HG02981 (cell line): ENCODE measurements at regions not wholly inside any gene's neighbourhood (a gene's known extent, or its start where the extent isn't known, plus 50 kb on each side); places are given as distances from the start of the nearest gene placed in this dataset.
"Not testable (repeated sequence)": the region's sequence is repeated elsewhere in the genome, so short reads cannot be mapped to it uniquely, and the experiment has no call there.

ENCODE experiments used
- ATAC-seq: cut with Tn5 transposase; IDR thresholded peaks from one replicate; pipeline ENCODE4 v1.9.1; 2021; ENCODE audit warnings: mild to moderate bottlenecking, moderate library complexity; ENCODE audit not compliant: unreplicated experiment

DNA sequence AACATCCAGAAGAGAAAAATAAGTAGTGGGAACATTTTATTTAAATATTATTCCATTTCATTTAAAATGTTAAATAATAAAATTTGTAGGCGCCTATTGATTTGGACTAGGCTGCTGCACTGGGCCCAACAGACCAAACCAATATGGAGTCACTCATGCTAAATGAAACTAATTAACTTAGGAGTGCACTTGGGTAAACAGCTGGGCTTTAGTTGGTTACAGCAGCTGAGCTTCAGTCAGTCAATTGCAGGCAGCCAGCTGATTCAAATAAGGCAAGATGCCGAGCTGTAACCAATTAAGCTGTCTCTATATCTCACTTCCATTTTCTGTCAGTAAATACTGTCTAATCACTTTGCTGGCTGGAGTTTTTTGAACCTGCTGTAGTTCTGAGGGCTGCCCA, 102.1 kb upstream of the WDR11 start:
- no peak for ATAC-seq

DNA sequence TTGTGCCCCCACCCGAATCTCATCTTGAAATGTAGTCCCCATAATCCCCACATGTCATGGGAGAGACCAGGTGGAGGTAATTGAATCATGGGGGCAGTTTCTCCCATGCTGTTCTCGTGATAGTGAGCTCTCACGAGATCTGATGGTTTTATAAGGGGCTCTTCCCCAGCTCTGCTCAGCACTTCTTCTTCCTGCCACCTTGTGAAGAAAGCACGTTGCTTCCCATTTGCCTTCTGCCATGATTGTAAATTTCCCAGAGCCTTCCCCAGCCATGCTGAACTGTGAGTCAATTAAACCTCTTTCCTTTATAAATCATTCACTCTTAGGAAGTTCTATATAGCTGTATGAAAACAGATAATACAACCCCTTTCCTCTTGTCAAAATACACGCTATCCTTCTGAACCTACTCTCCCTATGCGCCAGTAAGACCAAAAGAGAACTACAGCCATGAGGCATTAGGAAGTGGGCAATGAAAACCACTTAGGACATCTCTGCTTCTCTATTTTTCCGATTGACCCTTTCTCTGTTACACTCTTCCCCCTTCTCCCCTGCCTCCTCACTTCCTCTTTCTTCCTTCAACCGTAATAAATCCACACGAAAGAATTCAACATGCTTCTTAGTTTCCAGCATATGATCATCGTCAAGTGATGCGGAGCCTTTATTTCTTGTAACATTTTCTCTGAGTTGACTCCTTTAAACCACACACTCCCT, 101.2 kb upstream of the WDR11 start:
- no peak for ATAC-seq

DNA sequence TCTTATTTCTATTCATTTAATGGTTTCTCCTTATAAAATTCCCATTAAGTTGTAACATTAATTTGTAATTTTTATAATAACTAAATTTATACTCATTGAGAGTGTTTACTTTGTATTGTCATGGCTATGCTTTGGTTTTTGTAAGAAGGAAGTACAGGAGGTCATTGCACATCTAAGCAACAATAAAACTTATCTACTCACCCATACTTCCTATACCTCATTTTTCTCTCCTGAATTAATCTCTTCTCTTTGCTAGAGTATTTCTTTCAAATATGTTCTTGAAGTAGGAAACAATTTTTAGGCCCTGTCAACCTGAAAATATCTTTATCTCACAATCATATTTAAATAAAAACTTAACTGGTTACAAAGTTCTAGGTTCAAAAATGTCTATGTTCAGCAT, 95.4 kb upstream of the WDR11 start:
- ATAC-seq, result no peak

DNA sequence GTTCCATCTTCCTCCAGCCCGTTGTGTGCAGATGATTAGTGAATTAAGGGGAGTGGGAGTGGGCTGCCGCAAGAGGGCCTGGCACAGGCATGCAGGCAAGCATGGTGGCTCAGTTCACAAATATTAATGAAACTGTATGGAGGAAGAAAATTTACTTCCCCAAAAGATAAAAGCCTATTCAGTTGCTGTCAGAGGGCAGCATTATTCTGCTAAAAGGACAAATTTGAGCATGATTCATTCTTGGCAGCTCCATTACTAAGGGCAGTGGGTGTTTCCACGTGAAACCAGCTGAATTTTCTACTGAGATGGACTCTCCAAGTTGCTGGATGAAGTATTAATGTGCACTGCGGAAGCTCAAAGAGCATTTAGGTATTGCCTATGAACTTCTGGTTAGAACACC, 90.9 kb upstream of the WDR11 start:
- ATAC-seq, result no peak

DNA sequence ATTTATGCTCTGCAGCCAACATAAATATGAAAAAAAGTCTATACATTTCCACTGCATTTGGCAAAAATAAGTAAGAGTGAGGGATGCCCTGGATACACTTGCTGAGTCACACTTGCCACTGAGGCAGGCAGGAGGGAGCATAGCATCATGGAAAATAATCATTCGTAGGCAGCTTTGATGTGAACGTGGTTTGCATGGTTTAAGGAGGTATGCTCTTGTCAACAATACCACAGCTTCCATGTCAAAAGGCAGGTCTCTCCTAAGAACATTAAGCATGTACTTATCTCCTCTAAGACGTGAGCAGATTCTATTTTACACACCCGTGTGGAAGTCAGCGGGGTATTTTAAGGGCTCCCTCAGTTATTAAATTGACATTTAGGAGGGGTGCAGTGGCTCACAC, 89.2 kb upstream of the WDR11 start:
- no peak for ATAC-seq

DNA sequence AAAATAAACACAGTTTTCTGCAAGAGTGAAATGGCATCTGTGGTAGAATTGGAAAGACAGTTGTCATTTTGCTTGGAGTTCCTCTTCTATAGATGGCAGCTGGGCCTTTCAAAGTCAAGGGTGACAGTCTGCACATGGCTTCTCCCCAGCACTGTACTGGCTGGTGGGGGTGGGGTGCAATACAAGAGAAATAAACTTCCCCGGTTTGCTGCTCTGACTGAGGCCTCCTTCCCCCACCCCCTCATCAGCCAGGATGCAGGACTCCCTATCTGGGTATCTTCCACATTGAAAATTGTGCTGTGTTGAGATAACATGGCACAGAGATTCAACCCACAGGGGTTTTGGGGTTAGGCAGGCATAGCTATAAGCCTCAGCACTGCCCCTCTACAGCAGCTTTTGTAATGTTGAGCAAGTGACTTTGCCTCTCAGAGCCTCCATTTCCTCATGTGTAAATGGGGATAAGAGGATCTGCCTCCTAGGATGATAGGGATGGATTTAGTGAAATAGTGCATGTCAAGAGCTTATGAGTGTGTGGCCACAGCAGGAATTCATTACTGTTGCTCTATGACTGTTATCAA, 85.8 kb upstream of the WDR11 start:
- ATAC-seq, result no peak

DNA sequence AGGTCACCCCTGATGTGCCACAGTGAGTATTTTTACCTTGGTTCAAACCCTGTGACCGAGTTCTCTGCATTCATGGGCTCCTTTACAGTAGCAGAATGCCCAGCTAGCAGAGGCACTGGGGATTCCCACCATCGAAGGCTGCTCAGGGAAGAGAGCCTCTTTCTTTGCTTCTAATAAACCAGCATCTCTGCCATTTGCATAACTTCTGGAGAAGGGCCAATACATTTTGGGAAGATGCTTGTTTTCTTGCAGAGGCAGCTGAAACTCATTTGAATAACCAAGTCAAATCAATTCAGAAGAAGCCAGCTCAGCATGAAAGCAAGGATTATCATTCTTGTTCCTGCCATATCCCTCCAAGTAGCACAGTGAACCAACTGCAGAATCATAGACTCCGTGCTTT, 82.9 kb upstream of the WDR11 start:
- no peak for ATAC-seq

DNA sequence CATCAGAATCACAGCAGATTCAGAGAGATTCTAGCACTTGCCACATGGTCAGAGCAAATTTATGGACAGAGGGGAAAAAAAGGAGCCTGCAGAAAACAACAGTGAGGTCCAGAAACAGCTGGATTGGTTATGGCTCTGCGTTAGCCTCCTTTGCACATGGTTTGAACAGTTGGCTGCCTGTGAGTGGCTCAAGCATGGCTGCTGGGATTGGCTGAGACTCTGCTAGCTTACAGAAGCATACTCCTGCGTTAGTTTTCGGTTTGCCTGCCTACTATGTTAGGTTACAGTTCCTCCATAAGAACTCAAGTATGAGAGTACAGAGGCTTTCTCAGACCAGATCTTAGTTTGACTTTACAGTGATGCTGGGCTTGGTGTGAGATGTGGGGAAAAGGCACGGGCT, 80.7 kb upstream of the WDR11 start:
- ATAC-seq, result no peak

DNA sequence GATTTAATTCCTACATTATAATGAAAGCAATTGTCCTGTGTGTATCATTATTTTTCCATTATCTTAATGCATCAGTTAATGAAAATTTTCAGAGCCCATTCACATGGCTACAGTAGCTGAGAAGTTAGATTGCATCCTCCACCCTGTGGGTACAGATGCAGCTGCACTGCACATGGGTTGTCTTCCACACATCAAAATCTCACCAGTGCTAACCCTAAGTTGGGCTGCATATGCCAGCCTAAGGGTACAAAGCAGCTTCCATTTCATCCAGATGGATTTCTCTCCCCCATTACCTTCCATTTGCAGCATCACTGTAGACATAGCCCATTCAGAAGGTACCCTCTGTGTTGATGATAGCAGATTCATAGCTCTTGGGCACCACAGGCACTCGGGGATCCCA, 74.7 kb upstream of the WDR11 start:
- ATAC-seq, result no peak

DNA sequence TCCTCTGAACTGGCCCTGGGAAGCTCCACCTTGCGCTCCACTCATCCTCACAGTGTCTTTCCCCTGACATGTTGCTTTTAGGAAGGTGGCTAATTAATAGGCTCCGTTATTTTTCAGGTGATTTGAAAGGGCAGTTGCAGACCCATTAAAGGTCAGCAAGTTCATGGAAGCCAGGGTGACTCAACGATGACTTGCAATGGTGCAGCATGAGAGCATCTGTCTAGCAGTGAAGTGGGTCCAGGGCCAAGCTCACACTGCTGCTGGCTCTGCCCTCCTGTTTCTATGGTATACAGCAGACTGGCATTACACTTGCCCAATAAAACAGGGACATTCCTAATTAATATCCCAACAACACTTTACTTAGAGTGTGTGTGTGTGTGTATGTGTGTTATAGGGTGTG, 68.8 kb upstream of the WDR11 start:
- no peak for ATAC-seq

DNA sequence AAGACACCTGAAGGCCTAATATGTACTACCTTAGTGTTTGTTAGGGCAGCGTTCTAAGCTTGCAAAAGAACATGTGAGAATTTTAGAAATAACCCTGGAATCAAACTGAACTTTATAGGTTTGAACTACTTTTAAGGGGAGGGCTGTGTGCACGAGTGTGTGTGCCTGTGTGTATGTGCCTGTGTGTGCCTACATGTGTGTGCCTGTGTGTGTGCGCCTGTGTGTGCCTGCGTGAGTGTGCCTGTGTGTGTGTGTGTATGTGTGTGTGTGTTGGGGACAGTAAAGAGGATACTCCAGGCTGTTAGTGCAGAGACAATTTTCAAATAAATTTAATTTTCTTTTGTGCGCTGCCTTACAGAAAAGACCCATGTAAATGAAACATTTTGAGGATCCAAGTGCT, 68.1 kb upstream of the WDR11 start:
- no peak for ATAC-seq

DNA sequence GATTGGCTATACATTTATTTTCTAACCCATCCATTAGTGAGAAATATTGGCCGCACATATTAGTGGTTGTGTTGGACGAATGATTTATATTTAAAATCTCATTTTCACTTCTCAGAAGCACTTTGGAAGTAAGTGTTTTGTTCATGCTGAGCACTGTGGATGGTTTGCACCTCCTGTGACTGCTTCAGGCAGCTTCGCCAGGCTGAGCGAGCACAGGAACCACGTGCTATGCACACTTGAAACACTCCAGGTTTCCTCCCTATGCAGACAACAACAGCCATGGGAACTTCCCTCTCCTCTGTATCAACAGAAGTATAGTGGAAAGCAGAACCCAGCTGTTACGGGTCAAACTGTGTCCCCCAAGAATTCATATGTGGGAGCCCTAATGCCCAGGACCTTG, 67.3 kb upstream of the WDR11 start:
- no peak for ATAC-seq

DNA sequence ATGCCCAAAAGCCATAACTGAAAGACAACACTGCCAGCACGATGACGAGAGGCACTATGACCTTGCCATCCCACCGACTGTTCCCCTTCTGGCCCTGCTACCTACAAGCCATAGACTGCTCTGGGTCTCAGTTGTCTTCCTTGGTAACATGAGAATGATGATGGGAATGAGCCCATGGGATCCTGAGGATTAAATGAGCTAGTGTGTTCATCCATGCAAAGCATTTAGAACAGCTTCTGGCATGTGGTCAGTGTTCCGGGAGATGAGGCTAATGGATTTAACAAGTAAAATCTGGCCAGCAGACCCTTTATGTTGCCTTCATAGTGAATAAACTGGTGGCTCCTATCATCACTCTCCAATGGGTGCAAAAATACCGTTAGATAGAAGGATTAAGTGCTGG, 62.4 kb upstream of the WDR11 start:
- no peak for ATAC-seq

DNA sequence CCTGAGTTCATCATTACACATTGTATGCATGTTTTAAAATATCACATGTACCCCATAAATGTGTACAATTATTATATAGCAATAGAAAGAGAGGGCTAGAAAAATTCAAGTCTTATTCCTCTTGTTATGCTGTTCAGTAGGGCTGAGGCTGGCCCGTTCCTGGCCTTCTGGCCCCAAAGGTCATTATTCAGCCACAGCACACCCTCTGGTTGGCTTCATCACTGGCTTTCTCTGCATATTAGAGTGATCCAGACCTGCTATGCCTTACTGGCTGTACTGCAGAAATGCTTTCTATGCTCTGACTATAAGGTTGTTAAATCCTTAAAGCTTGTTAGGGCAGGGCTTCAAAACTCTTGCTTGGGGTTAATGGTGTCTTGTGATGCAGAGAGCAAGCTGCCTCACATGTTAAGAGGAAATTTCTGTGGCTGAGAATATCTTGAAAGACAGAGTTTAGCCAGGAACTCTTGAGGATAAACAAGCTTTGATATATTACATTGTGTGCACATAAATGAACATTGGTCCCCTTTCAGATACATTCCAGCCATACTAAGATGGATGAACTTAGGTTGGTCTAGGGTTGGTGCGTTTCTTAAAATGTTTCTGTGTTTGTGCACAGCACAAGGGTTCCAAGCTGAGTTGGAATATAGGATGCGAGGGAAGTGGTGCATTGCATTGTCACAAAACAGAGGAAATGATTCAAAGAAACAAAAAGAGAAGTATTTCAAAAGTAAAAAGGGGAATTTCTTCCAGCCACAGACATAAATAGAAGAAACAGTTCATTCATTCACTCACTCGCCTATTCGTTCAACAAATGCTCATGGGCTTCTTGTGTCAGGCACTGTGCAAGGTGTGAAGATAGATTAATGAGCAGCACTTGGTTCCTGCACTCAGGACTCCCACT, 61.6 kb upstream of the WDR11 start:
- ATAC-seq, result no peak

DNA sequence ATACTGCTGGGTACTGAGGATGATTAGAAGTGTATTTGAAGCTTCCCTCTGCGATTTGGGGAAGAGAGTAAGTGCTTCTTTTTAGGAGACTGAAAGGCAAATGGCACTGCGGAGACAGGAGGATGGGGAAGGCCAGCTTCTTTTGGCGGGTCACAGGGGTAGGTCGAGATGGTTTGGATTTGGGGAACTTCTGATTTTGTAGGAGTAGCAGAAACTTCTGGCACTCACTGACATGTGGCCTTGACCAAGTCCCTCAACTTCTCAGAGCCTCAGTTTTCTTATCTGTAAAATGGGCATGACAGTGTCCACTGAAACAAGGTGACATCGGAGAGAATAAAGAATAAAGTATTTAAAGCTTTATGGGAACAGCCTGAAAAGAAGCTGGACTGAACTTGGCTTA, 59.8 kb upstream of the WDR11 start:
- no peak for ATAC-seq

DNA sequence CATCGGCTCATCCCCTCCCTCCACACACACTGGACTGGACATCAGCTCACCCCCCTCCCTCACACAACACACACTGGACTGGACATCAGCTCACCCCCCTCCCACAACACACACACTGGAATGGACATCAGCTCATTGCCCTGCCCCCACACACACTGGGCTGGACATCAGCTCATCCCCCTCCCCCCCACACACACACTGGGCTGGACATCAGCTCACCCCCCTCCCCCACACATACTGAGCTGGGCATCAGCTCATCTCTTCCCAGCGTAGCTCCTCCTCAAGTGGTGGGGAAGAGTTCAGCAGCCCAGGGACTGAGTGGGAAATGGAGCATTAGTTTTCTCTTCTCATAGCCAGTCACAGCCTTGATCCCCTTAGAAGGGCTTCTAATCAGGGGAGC, 58.1 kb upstream of the WDR11 start:
- no peak for ATAC-seq

DNA sequence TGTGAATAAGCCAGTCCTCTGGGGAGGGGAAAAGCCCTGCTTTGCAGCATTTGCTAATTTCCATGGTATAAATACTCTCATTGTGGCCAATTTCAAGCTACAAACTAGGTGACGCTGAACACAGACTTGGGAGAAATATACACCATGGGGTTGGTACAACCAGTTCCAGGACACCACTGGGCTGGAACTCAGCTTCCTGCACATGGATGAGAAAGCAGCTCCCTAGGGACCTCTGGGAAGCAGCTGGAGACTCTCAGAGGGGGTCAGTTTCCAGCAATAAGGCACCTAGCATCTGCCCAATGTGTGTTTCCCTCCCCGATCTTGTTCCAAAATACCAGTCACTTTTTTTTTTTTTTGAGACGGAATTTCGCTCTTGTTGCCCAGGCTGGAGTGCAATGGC, 56.8 kb upstream of the WDR11 start:
- ATAC-seq, result no peak

DNA sequence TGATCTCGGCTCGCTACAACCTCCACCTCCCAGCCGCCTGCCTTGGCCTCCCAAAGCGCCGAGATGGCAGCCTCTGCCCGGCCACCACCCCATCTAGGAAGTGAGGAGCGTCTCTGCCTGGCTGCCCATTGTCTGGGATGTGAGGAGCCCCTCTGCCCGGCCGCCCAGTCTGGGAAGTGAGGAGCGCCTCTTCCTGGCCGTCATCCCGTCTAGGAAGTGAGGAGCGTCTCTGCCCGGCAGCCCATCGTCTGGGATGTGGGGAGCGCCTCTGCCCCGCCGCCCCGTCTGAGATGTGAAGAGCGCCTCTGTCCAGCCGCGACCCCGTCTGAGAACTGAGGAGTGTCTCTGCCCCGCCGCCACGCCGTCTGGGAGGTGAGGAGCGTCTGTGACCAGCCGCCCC, 52.9 kb upstream of the WDR11 start:
- ATAC-seq, result not testable (repeated sequence)

DNA sequence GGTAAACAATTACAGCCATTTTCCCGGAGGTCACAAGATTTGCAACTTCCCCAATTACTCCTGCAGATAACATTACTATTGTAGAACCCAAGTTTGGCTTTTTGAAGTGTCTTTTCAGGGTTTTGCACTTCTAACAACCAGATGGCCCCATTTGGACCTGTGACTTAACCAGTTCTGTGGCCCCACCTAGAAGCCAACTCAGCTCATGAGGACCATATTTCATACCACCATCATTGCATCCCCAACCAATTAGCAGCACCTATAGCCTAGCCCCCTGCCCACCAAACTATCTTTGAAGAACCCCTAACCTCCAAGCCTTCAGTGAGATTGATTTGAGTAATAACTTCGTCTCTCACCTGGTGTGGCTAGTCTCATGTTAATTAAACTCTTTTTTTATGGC, 51.3 kb upstream of the WDR11 start:
- ATAC-seq, result no peak

DNA sequence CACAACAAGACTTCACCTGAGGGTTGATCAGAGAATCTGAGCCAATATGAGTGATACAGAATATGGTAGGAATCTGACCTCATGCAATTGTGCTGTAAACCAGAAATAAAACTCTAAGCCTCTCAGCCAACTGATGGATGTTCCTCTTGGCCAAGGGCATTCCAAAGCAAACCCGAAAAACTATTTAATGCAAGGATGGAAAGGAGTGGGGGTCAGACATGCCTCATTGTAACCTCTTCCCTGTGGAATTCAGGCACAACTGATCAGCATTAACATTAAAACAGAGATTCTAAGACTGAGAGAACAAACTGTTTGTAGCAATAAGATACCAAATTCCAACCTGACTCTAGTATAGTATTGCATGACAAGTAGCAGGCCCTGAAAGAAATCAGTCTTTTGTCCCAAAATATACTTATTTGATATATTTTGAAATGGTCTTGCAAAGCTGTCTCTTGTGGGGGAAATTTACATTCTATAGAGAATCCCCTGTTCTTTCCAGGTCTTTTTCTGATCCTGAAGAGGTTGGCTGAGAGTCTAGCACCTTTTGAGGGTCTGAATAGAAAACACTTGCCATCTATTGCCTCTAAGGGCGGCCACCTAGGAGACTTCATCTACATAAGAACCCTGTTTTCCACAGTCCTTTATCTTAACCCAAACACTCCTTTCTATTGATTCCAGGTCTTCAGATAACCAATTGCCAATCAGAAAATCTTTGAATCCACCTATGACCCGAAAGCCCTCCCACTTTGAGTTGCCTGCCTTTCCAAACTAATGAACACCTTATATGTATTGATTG, 50.4 kb upstream of the WDR11 start:
- no peak for ATAC-seq
